Sigmoid colon (tissue), 6 donors: ENCODE measurements at regions not wholly inside any gene's neighbourhood (a gene's known extent, or its start where the extent isn't known, plus 50 kb on each side); places are given as distances from the start of the nearest gene placed in this dataset.

ENCODE experiments used
- DNase-seq: peaks from one replicate; pipeline ENCODE4 v3.0.0-alpha.2; 2019
- H3K27ac ChIP-seq, 4 donors: fragments of 200-600 bp; sonication (generic); one replicate each; pipeline ENCODE4 v1.5.1; 2016 to 2019; ENCODE audit warnings: mild to moderate bottlenecking in 1 of 4
- H3K27me3 ChIP-seq, 3 donors: fragments of 200-600 bp; sonication (generic); one replicate each; pipeline ENCODE4 v1.5.1; 2019; ENCODE audit warnings: mild to moderate bottlenecking in 1 of 3
- H3K36me3 ChIP-seq, 4 donors: fragments of 200-600 bp; sonication (generic); one replicate each; pipeline ENCODE4 v1.5.1; 2016 to 2019
- H3K4me1 ChIP-seq, 4 donors: fragments of 200-600 bp; sonication (generic); one replicate each; pipeline ENCODE4 v1.5.1; 2017 to 2019
- H3K4me3 ChIP-seq, 4 donors: fragments of 200-600 bp; sonication (generic); one replicate each; pipeline ENCODE4 v1.5.1; 2017 to 2019; ENCODE audit warnings: mild to moderate bottlenecking in 2 of 4, moderate library complexity in 1 of 4
- H3K9me3 ChIP-seq, 4 donors: fragments of 200-600 bp in 3 of 4; sonication (generic) in 3 of 4; one replicate each; pipeline versions ENCODE4 v1.5.1 to v1.6.1; 2013 to 2019
- CTCF ChIP-seq, 4 experiments: fragments of 450-650 bp in 3 of 4; fragments of 200-600 bp in 1 of 4; IDR thresholded peaks; one replicate each; pipeline ENCODE4 v1.5.1; 2016 to 2019; ENCODE audit warnings: antibody characterized with exemption in 4 of 4, mild to moderate bottlenecking in 3 of 4, moderate library complexity in 2 of 4
- EP300 ChIP-seq, 4 donors: sonication (generic); formaldehyde crosslinking; IDR thresholded peaks; one replicate each; pipeline ENCODE4 v1.6.1; 2017; ENCODE audit warnings: antibody characterized with exemption in 4 of 4
- POLR2A ChIP-seq, 2 donors: fragments of 450-650 bp; IDR thresholded peaks; one replicate each; pipeline ENCODE4 v1.6.1; 2016; ENCODE audit warnings: antibody characterized with exemption in 2 of 2, mild to moderate bottlenecking in 2 of 2, moderate library complexity in 2 of 2
- POLR2AphosphoS5 ChIP-seq, 4 donors: sonication (generic); formaldehyde crosslinking; IDR thresholded peaks; one replicate each; pipeline ENCODE4 v1.6.1; 2017; ENCODE audit warnings: antibody characterized with exemption in 4 of 4
- WGBS, 2 donors: extraction: QIAGEN DNeasy Blood & Tissue Kit; methylation state at CpG; one replicate each; pipeline ENCODE4 v1.1.7; 2013; 5-methylcytosine and 5-hydroxymethylcytosine counted together
- intact Hi-C: fragments of 100-400 bp; cut with DNase I; formaldehyde crosslinking; loops from one replicate; pipeline ENCODE4 v1.15.1; 2023
- donor health status: healthy with polysubstance abuse.
- donor health status: healthy.

GRCh38 chr12:77767756-77768343 lies 62.8 kb upstream of the NAV3 start:
- Histone ChIP-seq H3K4me1 (no peaks in the 10 kb centered on the region), H3K27ac (no peak overlapping the region), H3K4me3 (no peak overlapping the region), H3K9me3 (peaks cover 0 to 2% (median 0%) of the 10 kb centered on the region in 4 donors), H3K36me3 (no peaks in the 10 kb centered on the region), H3K27me3 (no peaks in the 10 kb centered on the region)
- intact Hi-C loops = no loop called here
- 67 to 91% methylated on average over 1 of the region's 1 CpG for whole genome bisulfite sequencing, 2 donors
- no peak for TF ChIP-seq EP300 (IDR thresholded peaks at IDR 0.05)
- TF ChIP-seq POLR2AphosphoS5 (IDR thresholded peaks at IDR 0.05) = no peak
- TF ChIP-seq POLR2A (IDR thresholded peaks at IDR 0.05) = no peak
- no peak for TF ChIP-seq CTCF (IDR thresholded peaks at IDR 0.05)
- DNase-seq = no peak

GRCh38 chr12:77767335-77767734 lies 63.4 kb upstream of the NAV3 start:
- WGBS, 2 donors = 96 to 97% methylated on average over 4 of the region's 4 CpGs

GRCh38 chr12:77766224-77766623 lies 64.5 kb upstream of the NAV3 start:
- Histone ChIP-seq H3K36me3 (no peaks in the 10 kb centered on the region), H3K4me3 (no peak overlapping the region), H3K9me3 (peaks cover 0 to 2% (median 0%) of the 10 kb centered on the region in 4 donors), H3K4me1 (no peaks in the 10 kb centered on the region), H3K27ac (no peak overlapping the region), H3K27me3 (no peaks in the 10 kb centered on the region)
- TF ChIP-seq POLR2AphosphoS5 (IDR thresholded peaks at IDR 0.05) = peak in 1 of 4 donors; percentile 19
- no peak for TF ChIP-seq EP300 (IDR thresholded peaks at IDR 0.05)
- TF ChIP-seq CTCF (IDR thresholded peaks at IDR 0.05) = no peak
- TF ChIP-seq POLR2A (IDR thresholded peaks at IDR 0.05) = no peak
- no peak for DNase-seq
- intact Hi-C loops = no loop called here

More at GRCh38 chr12:77767335-77767734, 63.4 kb upstream of the NAV3 start:
- intact Hi-C loops = no loop called here
- DNase-seq = no peak
- Histone ChIP-seq H3K4me3 (no peak overlapping the region), H3K27ac (no peak overlapping the region), H3K4me1 (no peaks in the 10 kb centered on the region), H3K9me3 (peaks cover 0 to 2% (median 0%) of the 10 kb centered on the region in 4 donors), H3K27me3 (no peaks in the 10 kb centered on the region), H3K36me3 (no peaks in the 10 kb centered on the region)
- TF ChIP-seq EP300 (IDR thresholded peaks at IDR 0.05) = no peak
- no peak for TF ChIP-seq POLR2AphosphoS5 (IDR thresholded peaks at IDR 0.05)
- no peak for TF ChIP-seq POLR2A (IDR thresholded peaks at IDR 0.05)
- no peak for TF ChIP-seq CTCF (IDR thresholded peaks at IDR 0.05)

- no peaks in the 10 kb centered on the region for H3K4me1 ChIP-seq
- no peak for DNase-seq
- no peak for TF ChIP-seq CTCF (IDR thresholded peaks at IDR 0.05)
- WGBS, 2 donors = 93 to 96% methylated on average over 2 of the region's 2 CpGs
- H3K9me3 ChIP-seq = no peaks in the 10 kb centered on the region
- intact Hi-C loops = no loop called here
- H3K27me3 ChIP-seq = no peaks in the 10 kb centered on the region
- H3K36me3 ChIP-seq = no peaks in the 10 kb centered on the region
- no peak overlapping the region for H3K4me3 ChIP-seq
- H3K27ac ChIP-seq = no peak overlapping the region
Measured at GRCh38 chr12:77761286-77761685, 69.4 kb upstream of the NAV3 start.
